Tibial nerve (tissue), 4 donors: ENCODE measurements at regions not wholly inside any gene's neighbourhood (a gene's known extent, or its start where the extent isn't known, plus 50 kb on each side); places are given as distances from the start of the nearest gene placed in this dataset.

Source experiments
- DNase-seq, 2 donors: peaks; one replicate each; pipeline ENCODE4 v3.0.0-alpha.2; 2019; ENCODE audit warnings: low spot score in 2 of 2
- H3K27ac ChIP-seq, 4 donors: fragments of 200-600 bp; sonication (generic) in 3 of 4; one replicate each; pipeline ENCODE4 v1.5.1; 2017 to 2019; ENCODE audit warnings: mild to moderate bottlenecking in 1 of 4
- H3K27me3 ChIP-seq, 2 donors: fragments of 200-600 bp; sonication (generic) in 1 of 2; one replicate each; pipeline versions ENCODE4 v1.5.1 to v1.6.0; 2017 to 2019
- H3K36me3 ChIP-seq, 3 donors: fragments of 200-600 bp; sonication (generic); one replicate each; pipeline ENCODE4 v1.5.1; 2018 to 2019
- H3K4me1 ChIP-seq, 4 donors: fragments of 200-600 bp; sonication (generic) in 3 of 4; one replicate each; pipeline ENCODE4 v1.5.1; 2017 to 2019
- H3K4me3 ChIP-seq, 4 donors: fragments of 200-600 bp; sonication (generic) in 3 of 4; one replicate each; pipeline ENCODE4 v1.5.1; 2017 to 2019; ENCODE audit warnings: mild to moderate bottlenecking in 1 of 4, moderate library complexity in 1 of 4
- H3K9me3 ChIP-seq, 4 donors: fragments of 200-600 bp; sonication (generic) in 3 of 4; one replicate each; pipeline ENCODE4 v1.5.1; 2017 to 2019
- CTCF ChIP-seq, 5 experiments: fragments of 200-600 bp in 3 of 5; fragments of 450-650 bp in 2 of 5; sonication (generic) in 3 of 5; IDR thresholded peaks; one replicate each; pipeline ENCODE4 v1.5.1; 2016 to 2019; ENCODE audit warnings: antibody characterized with exemption in 5 of 5, mild to moderate bottlenecking in 3 of 5, moderate library complexity in 2 of 5
- EP300 ChIP-seq, 2 donors: sonication (generic); formaldehyde crosslinking; IDR thresholded peaks; one replicate each; pipeline ENCODE4 v1.6.1; 2017; ENCODE audit warnings: antibody characterized with exemption in 2 of 2, mild to moderate bottlenecking in 1 of 2
- POLR2A ChIP-seq, 2 donors: fragments of 450-650 bp; IDR thresholded peaks; one replicate each; pipeline ENCODE4 v1.6.1; 2017; ENCODE audit warnings: antibody characterized with exemption in 2 of 2, mild to moderate bottlenecking in 2 of 2, moderate library complexity in 2 of 2
- WGBS, 2 donors: methylation state at CpG; one replicate each; pipeline ENCODE4 v1.1.5; 2018; 5-methylcytosine and 5-hydroxymethylcytosine counted together

- TF ChIP-seq POLR2A (IDR thresholded peaks at IDR 0.05): no peak
- TF ChIP-seq EP300 (IDR thresholded peaks at IDR 0.05): no peak
- no peak for TF ChIP-seq CTCF (IDR thresholded peaks at IDR 0.05)
- Histone ChIP-seq H3K9me3 (no peaks in the 10 kb centered on the region), H3K4me3 (no peak overlapping the region), H3K4me1 (no peaks in the 10 kb centered on the region), H3K27me3 (no peaks in the 10 kb centered on the region), H3K27ac (no peak overlapping the region), H3K36me3 (peaks cover 0 to 25% (median 0%) of the 10 kb centered on the region in 3 donors)
- DNase-seq: no peak
- 86 to 88% methylated on average over 4 of the region's 4 CpGs for WGBS, 2 donors
These were observed 217.4 kb upstream of the TPM1 start for GRCh38 chr15:62825191-62825590.

GRCh38 chr15:62826561-62826960 is 216.0 kb upstream of the TPM1 start:
- TF ChIP-seq CTCF (IDR thresholded peaks at IDR 0.05) (no peak), POLR2A (IDR thresholded peaks at IDR 0.05) (no peak), EP300 (IDR thresholded peaks at IDR 0.05) (no peak)
- Histone ChIP-seq H3K4me1 (no peaks in the 10 kb centered on the region), H3K27me3 (no peaks in the 10 kb centered on the region), H3K9me3 (no peaks in the 10 kb centered on the region), H3K36me3 (peaks cover 0 to 11% (median 0%) of the 10 kb centered on the region in 3 donors), H3K4me3 (no peak overlapping the region), H3K27ac (no peak overlapping the region)
- 79 to 81% methylated on average over 1 of the region's 1 CpG for WGBS, 2 donors
- no peak for DNase-seq

- 64 to 95% methylated on average over 1 of the region's 1 CpG for WGBS, 2 donors
- peaks cover 0 to 4% (median 0%) of the 10 kb centered on the region in 3 donors for H3K36me3 ChIP-seq
These were observed 214.2 kb upstream of the TPM1 start for GRCh38 chr15:62828364-62828763.

GRCh38 chr15:62832231-62832630 is 210.3 kb upstream of the TPM1 start:
- no peak for TF ChIP-seq CTCF (IDR thresholded peaks at IDR 0.05)
- TF ChIP-seq POLR2A (IDR thresholded peaks at IDR 0.05): no peak
- no peak for TF ChIP-seq EP300 (IDR thresholded peaks at IDR 0.05)
- no peaks in the 10 kb centered on the region for H3K4me1 ChIP-seq
- H3K27me3 ChIP-seq: no peaks in the 10 kb centered on the region
- DNase-seq: no peak
- H3K9me3 ChIP-seq: no peaks in the 10 kb centered on the region
- H3K27ac ChIP-seq: no peak overlapping the region
- H3K36me3 ChIP-seq: peaks cover 0 to 42% (median 0%) of the 10 kb centered on the region in 3 donors
- no peak overlapping the region for H3K4me3 ChIP-seq
- 93 to 95% methylated on average over 2 of the region's 2 CpGs for WGBS, 2 donors

More at GRCh38 chr15:62828364-62828763, 214.2 kb upstream of the TPM1 start:
- Histone ChIP-seq H3K9me3 (no peaks in the 10 kb centered on the region), H3K4me1 (no peaks in the 10 kb centered on the region), H3K27me3 (no peaks in the 10 kb centered on the region), H3K4me3 (no peak overlapping the region), H3K27ac (no peak overlapping the region)
- no peak for DNase-seq
- TF ChIP-seq POLR2A (IDR thresholded peaks at IDR 0.05) (no peak), CTCF (IDR thresholded peaks at IDR 0.05) (no peak), EP300 (IDR thresholded peaks at IDR 0.05) (no peak)

- no peaks in the 10 kb centered on the region for H3K9me3 ChIP-seq
- H3K4me3 ChIP-seq: no peak overlapping the region
- H3K27me3 ChIP-seq: no peaks in the 10 kb centered on the region
- no peak for DNase-seq
- 70 to 82% methylated on average over 12 of the region's 12 CpGs for WGBS, 2 donors
- no peaks in the 10 kb centered on the region for H3K4me1 ChIP-seq
- TF ChIP-seq CTCF (IDR thresholded peaks at IDR 0.05) (no peak), EP300 (IDR thresholded peaks at IDR 0.05) (no peak), POLR2A (IDR thresholded peaks at IDR 0.05) (no peak)
- H3K36me3 ChIP-seq: peaks cover 0 to 54% (median 0%) of the 10 kb centered on the region in 3 donors
- no peak overlapping the region for H3K27ac ChIP-seq
These were observed 208.9 kb upstream of the TPM1 start for GRCh38 chr15:62833646-62834045.
